IPS-11a (cell line): ENCODE measurements at regions not wholly inside any gene's neighbourhood (a gene's known extent, or its start where the extent isn't known, plus 50 kb on each side); places are given as distances from the start of the nearest gene placed in this dataset.
"Not testable (repeated sequence)": the region's sequence is repeated elsewhere in the genome, so short reads cannot be mapped to it uniquely, and the experiment has no call there.

Source experiments
- H3K4me3 ChIP-seq: one replicate; pipeline ENCODE4 v1.5.1; 2013; ENCODE audit warnings: low read depth, low read length, control low read depth

DNA sequence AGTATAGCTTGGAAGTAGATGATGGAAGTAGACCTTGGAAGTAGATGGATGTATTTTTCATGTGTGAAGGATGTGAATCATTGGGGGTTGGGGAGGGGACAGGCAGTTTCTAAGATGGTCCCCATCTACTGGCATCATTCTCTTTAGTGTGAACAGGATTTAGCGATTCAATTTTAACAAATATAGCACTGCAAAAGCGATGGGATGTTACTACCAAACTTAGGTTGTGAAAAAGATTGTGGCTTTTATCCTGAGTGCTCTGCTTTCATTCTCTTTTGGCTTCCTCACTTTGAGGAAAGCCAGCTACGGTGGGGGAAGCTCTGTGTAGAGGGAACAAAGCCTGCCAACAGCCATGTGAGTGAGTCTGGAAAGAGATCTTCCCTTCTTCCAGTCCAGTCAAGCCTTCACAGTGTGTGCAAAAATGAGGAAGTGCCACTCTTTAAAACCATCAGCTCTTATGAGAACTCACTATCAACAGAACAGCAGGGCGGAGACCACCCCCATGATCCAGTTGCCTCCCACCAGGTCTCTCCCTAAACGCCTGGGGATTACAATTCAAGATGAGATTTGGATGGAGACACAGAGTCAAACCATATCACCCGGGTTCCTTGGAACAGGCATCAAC lies 441.4 kb downstream of the SH3GL2 start:
- H3K4me3 ChIP-seq = no peak overlapping the region

DNA sequence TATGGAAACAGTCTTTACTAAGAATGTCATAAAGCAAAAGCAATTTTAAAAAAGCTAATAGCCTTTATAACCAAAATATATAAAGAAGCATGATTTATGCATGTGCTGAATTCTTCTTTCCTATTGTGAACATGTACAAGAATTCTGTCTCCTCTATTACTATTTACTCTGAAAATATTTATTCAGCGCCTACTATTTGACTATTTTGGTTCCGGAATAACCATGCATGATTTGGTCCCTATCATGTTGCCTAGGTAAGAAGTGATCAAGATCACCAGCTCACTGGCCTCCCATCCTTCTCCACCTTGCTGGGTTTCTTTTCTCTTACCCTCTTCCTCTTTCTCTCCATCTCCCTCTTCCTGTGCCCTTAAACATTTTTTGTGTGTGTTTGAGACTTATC lies 443.8 kb downstream of the SH3GL2 start:
- H3K4me3 ChIP-seq = no peak overlapping the region

DNA sequence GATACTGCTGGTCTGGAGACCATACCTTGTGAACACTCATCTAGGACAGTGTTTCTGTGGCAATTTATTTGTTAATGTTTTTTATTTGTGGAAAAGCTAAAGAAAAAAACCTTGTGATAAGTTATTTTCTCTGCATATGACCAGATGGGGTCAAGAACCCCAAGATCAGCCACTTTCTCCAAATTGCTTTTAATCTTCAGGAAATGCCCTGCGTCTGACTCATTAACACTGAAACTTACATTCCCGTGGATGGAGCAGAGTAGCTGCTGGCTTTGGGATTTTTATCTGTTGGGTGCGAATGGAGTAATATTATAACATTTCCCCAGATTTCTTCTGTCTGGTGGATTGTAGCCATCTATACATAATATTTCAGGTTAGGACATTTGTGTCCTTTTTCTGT lies 444.5 kb downstream of the SH3GL2 start:
- no peak overlapping the region for H3K4me3 ChIP-seq

DNA sequence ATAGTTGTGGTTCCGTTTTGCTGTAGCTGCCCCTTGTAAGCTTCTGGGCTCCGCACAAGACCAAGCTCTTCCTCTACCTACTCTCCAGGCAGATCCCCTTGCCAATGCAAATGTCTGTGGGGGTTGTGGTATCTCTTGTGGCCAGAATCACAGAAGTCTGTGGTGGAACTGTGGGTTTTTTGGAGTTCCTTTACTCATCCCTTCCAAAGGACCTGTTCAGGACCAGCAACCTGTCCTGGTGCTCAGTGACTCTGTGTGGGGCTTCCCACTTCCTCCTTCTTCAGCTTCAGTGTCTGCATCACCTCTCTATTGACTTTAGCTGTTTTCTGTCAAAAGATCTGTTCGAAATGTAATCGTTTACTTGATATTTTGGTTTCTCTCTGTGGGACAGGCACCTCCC lies 441.3 kb upstream of the ADAMTSL1 start:
- no peak overlapping the region for H3K4me3 ChIP-seq

DNA sequence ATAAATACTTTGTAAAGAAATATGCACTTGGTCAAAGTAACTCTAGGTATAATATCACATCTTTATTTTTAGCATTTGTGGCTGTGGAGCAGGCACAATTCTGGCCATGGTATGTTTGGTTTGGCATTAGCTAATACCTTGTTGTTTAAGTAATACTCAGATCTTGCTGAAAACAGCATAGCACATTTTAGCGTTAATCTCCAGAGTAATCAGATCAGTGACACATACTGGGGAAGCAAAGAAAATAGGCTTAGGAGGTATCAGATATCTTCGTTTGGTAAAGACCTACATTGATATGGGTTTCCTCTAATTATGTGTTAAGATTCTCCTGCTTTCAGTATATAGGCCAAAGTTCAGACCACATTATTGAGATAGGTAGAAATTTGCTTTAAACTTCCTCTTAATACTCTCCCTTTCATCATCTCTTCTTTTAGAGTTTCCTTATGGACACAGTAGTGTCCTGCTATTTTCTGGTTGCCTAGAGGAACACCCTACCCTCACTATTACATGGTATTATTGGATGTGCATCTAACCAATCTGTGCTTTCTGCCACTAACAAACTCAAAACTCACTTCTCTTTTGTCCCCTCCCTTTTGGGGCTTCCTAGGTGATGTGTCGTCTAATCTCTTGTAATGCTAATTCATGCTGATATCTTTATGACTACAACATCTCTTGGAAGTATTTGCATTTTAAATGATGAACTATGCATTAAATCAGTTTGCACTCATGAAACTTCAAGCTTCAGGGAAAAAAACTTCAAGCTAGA lies 437.3 kb upstream of the ADAMTSL1 start:
- H3K4me3 ChIP-seq = no peak overlapping the region

DNA sequence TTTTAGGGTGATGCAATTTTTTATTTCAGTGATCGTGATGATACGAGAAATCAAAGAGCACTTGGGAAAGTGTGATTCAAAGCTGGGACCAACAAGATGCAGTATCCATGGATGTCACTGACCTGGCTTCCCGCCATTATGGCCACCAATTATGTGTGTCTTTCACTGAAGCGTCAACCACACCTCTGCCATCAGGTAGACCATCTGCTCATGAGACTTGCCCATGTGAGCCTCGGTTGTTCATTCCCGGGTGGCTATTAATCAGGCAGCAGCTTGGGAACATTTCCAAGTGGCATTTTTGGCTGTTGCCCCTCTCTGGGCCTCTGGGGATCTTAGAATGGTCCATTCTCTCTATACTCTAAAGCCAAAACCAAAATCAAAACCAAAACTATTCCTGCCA lies 436.0 kb upstream of the ADAMTSL1 start:
- H3K4me3 ChIP-seq = no peak overlapping the region

DNA sequence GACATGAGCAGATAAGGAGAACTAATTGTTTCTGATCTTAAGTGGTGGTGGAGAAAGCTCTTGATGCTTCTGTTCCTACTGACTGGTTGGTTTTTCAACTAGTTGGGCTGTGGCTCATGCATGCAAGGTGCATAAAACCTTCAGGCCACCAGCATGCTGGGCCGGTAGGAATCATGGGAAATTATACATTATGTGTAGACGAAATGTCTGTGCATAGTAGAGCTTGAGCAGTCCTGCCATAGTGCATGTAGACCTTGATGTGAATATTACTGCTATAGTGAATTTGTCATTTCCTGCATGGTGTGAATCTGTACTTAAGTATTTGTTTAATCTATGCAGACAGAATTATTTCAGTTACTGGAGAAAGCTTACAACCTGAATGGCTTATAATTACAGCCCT lies 433.6 kb upstream of the ADAMTSL1 start:
- no peak overlapping the region for H3K4me3 ChIP-seq

DNA sequence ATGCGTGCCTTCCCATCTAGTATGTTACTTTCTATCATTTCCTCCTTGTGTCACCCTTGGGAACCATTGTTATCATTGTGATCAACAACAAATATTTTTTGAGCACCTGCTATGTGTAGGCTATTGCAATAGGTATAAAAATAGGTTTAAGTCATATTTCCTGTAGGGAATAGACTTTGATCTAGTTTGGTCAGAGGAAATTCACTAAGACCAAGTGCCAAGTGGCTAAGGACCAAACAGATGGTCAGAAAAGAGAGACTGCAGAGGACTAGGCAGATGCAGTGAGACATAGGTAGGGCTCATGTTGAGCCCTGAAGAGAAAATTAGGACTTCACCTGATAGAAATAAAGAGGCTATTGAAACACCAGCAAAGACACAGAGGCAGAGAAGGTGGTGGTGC lies 430.0 kb upstream of the ADAMTSL1 start:
- no peak overlapping the region for H3K4me3 ChIP-seq

DNA sequence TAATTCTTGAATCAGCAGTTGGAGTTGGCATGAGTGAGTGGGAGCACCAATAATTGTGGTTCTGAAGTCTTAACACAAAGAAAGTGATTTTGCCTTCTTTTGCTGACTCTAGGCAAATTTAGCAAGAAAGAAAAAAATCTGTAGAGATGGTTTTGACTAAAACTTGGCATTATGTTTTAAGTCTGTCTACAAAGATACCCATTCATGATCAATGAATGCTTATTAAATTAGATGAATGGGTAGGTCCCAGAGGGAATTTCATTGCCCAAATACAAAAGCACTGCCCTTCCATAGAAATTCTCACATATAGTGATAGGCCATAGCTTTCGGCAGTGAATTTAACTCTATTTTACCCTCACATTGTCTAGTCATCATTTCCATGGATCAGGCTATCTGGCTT lies 428.6 kb upstream of the ADAMTSL1 start:
- no peak overlapping the region for H3K4me3 ChIP-seq

DNA sequence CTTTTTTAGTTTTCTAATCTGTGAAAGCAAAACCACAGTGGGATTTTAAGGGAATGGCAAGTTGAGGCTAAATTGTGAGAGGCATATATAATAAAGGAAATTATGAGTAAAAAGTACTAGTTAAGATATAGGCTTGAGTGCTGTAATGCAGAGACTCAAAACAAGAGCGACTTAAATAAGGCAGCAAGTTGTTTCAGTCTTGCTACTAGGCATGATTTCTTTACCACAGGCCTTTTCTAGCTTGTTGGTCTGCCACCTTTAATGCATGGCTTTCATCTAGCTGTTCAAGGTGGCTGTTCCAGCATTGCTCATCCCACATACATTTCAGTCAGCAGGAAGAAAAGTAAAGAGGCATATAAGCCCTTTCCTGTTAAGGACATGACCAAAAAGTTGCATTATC lies 427.9 kb upstream of the ADAMTSL1 start:
- no peak overlapping the region for H3K4me3 ChIP-seq

DNA sequence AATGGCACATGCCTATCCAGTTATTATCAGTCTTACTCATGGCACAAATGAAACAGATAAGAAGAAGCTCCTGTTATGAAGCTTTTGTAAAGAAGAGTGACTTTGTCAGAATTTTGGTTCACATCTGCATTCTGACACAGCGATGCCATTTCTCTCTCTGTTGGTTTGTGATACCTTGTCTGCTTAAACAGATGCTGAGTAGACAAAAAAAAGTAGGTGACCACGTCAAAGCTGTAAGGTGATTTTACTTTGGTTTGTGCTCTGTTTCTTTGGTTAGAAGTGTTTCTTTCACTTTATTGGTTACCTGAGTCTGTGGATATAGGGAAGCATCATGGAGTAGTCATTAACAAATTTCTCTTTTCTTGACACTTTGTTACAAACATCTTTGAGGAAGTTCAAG lies 422.3 kb upstream of the ADAMTSL1 start:
- H3K4me3 ChIP-seq = no peak overlapping the region

DNA sequence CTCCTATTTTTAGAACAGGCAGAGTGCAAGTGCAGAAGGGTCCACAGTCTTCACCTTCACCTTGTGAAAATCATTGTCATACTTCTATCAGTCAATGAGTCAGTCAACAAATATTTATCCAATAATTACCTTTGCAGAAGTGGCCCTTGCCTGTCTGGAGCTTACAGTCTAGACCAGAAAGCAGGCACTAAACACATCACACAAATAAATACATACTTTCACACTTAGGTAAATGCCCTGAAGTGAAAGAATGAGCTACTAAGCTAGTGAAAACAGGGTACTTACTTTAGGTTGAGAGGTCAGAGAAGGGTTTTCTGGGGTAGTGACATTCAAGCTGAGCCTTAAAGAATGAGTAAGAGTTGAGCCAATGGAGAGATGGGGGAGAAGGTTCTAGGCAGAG lies 421.9 kb upstream of the ADAMTSL1 start:
- H3K4me3 ChIP-seq = no peak overlapping the region

DNA sequence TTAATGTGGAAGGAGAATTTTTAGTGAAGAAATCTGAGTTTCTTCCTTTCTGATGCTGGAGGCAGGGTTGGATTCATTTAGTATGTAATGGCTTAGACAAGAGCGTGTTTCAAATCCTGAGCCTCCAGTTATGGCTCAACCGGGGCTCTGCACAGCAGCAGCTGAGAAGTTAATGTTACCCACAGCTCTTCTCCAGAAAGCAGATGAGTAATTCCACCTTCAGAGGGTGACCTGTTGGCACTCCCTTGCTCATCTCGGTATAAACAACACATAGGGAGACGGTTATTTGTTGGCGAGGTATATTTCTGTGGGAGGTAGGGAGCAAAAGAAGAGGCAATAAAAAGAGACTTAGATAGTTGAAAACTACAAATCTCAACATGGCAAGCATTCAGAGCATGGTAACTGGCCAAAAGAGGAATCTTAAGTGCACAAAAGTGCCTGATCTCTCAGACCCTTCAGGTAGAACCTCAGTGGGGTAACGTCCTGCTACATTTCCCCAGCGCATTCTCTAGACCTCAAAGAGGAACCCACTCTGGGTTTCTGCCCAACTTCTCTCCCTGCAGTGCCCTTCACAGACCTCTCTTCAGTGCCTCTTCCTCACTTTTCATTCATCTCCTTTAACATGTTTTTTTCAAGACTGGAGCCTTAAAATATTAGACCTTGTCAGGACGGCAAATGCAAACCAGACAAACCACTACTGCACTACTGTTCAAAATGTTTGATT lies 417.5 kb upstream of the ADAMTSL1 start:
- H3K4me3 ChIP-seq = no peak overlapping the region

DNA sequence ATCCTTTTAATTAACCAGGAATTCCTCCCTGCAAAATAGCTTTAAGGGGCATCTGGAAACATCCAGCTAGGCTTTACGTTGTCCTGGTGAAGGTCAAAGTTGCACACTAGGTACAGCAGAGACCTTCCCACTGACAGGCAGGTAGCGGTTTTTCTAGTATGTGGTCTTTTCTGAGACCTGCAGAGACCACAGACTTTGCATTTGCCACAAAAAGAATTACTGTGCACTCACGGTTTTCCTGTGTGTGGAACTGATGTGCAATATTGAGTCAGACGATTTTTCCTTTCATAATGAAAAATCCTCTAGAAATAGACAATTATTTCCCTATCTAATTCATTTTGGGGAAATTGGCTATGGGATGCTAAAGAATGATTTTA lies 417.0 kb upstream of the ADAMTSL1 start:
- no peak overlapping the region for H3K4me3 ChIP-seq

DNA sequence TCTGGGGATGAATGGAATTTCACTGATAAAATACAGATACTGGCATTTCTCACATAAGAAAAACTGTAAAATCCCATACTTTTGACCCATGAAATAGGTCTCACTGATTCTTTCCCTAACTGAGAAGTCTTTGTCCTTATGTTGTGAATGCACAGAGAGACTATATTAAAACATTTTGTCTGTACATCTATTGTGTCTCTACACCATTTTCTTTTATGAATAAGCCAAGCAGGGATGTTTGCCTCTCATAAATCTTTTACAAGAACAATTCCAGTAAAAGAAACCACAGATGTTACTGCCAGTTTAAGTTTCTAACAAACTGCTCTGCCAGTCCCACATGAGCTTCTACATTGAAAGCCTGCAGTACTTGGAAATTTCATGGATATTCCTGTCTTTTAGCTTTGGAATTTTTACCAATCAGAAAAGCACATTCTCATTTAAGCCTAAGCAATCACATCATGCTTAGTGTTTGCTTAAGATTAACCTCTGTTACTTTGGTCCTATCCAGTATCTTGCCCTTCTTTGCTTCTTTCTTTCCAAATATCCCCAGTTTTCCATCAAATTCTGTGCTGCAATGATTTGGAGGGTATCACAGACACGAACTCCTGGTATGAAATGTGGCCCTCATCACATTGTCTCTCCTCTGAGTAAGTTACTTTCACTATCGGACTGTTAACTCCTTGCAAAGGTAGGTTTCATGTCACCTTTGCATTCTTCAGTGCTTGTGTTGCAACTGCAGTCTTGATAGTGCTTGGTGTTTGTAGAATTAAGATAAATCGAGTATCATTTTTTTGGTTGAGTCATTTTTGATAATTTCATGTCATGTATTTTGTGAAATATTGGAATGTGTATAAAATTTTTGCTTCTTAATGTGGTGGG lies 415.1 kb upstream of the ADAMTSL1 start:
- H3K4me3 ChIP-seq = no peak overlapping the region

DNA sequence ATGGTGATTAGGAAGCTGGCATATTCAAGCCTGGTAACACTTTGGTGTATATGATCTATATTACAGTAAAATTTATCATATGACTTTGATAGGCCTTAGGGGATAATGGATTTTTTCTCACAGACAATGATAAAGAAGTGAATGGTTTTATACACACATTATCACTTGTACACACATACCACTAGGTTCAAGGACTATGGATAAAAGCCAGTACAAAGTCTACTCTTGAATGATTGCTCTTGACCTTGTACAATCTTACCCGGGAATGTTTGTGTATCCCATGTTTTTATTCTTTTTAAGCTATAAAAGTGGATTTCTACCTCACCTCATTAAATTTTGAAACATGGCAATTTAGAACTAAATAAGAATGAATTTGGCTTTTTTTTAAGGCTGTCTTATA lies 414.5 kb upstream of the ADAMTSL1 start:
- no peak overlapping the region for H3K4me3 ChIP-seq

DNA sequence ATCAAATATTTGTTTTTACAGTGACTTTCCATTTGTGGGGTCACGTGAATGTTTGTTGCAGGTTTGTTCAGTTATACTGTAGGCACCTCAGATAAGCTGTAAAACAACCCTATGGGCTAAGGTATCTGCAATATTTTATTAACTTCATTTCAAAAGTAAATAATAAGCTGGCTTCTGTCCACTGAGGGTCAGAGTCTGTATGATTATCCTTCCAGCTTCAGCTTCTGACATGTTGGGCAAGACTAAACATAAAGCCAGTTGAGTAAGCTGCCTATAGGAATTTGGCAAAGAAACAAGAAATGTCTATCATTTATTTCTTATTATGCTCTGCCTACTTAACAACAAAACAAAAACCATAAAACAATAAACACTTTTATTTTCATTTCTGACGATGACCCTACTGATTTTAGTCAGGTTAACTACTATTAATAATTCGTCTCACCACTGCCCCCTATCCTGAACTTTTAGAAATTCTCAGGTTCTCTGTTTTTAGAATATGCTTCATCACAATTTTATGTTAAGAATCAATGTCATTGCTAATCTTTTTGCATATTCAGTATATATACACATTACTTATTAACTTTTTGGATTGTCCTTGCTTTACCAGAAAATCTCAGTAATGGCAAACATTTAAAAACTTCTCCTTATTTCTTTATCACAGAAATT lies 413.6 kb upstream of the ADAMTSL1 start:
- H3K4me3 ChIP-seq = no peak overlapping the region

DNA sequence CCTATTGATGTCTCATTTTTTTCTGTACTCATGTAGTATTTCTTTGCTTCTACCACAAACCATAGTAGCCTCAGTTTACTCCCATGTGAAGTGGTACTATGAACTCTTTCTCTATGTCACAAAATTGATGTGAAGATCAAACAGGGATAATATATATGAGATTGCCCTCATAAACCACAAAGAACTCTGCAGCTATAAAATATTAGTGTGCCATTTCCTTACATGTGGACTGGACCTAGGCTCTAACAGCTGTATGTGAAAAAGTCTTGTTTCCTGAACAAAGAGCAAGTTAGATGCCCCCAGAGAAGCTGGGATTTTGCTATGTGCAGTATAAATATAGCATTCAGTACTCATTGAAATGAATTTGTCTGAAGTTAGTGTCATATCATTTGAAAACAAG lies 412.6 kb upstream of the ADAMTSL1 start:
- no peak overlapping the region for H3K4me3 ChIP-seq

DNA sequence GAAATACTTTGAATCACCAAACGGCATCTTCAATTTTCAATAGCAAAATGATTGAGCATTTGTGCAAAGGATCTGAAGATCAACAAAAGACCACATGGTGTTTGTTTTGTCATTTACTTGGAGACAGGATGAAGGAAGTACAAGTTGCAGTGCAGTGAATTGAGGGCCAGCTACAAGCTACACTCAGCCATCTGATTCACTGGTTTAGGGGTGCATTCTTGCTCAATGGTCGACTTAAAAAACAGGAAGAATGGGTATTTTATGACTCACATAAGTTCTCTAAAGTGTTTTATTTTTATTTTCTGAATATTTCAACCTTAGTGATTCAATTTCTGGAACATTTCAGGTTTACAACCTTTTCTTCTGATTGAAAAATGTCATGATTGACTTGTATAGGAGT lies 412.1 kb upstream of the ADAMTSL1 start:
- H3K4me3 ChIP-seq = no peak overlapping the region

DNA sequence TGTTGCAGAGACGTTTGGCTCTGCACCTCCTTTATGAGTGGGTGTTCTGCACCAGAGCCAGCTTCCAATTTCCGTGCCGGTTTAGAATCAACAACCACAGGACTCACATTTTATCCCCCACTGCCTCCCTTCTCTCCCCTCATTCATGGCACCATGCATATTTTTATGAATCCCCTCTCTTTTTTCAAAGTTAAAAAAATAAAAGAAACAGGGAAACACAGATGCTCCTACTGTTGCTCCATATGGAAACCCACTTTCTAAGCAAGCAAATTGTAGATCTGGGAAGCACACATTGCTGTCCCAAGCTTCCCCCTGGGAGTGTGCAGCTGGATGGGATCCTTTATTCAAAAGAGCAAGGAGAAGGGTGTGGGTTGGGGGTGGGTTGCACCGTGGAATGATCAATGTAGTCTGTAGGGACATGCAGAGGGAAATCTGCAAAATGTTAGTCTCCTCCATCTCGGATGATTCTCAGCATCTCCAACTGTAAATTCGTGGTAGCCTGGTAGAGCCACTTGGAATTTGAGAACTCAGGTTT lies 410.0 kb upstream of the ADAMTSL1 start:
- H3K4me3 ChIP-seq = no peak overlapping the region

DNA sequence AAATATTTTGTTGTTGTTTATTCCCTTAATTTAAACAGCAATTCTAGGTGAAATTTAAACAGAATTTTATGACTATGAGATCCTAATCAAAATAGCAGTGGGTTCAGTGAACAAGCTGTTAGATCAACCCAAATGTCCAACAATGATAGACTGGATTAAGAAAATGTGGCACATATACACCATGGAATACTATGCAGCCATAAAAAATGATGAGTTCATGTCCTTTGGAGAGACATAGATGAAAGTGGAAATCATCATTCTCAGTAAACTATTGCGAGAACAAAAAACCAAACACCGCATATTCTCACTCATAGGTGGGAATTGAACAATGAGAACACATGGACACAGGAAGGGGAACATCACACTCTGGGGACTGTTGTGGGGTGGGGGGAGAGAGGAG lies 407.3 kb upstream of the ADAMTSL1 start:
- not testable (repeated sequence) for H3K4me3 ChIP-seq
